AG08396 (cell line): ENCODE measurements at regions not wholly inside any gene's neighbourhood (a gene's known extent, or its start where the extent isn't known, plus 50 kb on each side); places are given as distances from the start of the nearest gene placed in this dataset.
"Not testable (repeated sequence)": the region's sequence is repeated elsewhere in the genome, so short reads cannot be mapped to it uniquely, and the experiment has no call there.

ENCODE experiments used
- DNase-seq: peaks from one replicate; pipeline ENCODE4 v3.0.0; 2012; ENCODE audit warnings: low spot score, mixed read lengths

- not testable (repeated sequence) for DNase-seq
Measured at GRCh38 chr1:120614931-120615639, 108.7 kb upstream of the NBPF26 start.

- not testable (repeated sequence) for DNase-seq
Measured at GRCh38 chr1:120617493-120617892, 106.3 kb upstream of the NBPF26 start.

GRCh38 chr1:120619867-120620692 lies 103.7 kb upstream of the NBPF26 start:
- not testable (repeated sequence) for DNase-seq

GRCh38 chr1:120620693-120620969 lies 103.1 kb upstream of the NBPF26 start:
- DNase-seq: not testable (repeated sequence)

- not testable (repeated sequence) for DNase-seq
Measured at GRCh38 chr1:120621278-120621677, 102.5 kb upstream of the NBPF26 start.

- not testable (repeated sequence) for DNase-seq
Measured at GRCh38 chr1:120623539-120623938, 100.2 kb upstream of the NBPF26 start.

- not testable (repeated sequence) for DNase-seq
Measured at GRCh38 chr1:120624565-120625064, 99.1 kb upstream of the NBPF26 start.

- DNase-seq: not testable (repeated sequence)
Measured at GRCh38 chr1:120629832-120630455, 93.8 kb upstream of the NBPF26 start.

GRCh38 chr1:120634816-120635806 lies 88.6 kb upstream of the NBPF26 start:
- DNase-seq: not testable (repeated sequence)

GRCh38 chr1:120640261-120641013 lies 83.3 kb upstream of the NBPF26 start:
- DNase-seq: not testable (repeated sequence)

GRCh38 chr1:120641014-120641302 lies 82.8 kb upstream of the NBPF26 start:
- DNase-seq: not testable (repeated sequence)

GRCh38 chr1:120647182-120647581 lies 76.6 kb upstream of the NBPF26 start:
- not testable (repeated sequence) for DNase-seq

GRCh38 chr1:120648915-120649623 lies 74.7 kb upstream of the NBPF26 start:
- DNase-seq: not testable (repeated sequence)

GRCh38 chr1:120649730-120650129 lies 74.0 kb upstream of the NBPF26 start:
- DNase-seq: not testable (repeated sequence)

GRCh38 chr1:120654114-120654513 lies 69.6 kb upstream of the NBPF26 start:
- not testable (repeated sequence) for DNase-seq

- DNase-seq: not testable (repeated sequence)
Measured at GRCh38 chr1:120655394-120655793, 68.4 kb upstream of the NBPF26 start.

- not testable (repeated sequence) for DNase-seq
Measured at GRCh38 chr1:120656116-120656515, 67.6 kb upstream of the NBPF26 start.

- not testable (repeated sequence) for DNase-seq
Measured at GRCh38 chr1:120657804-120658203, 65.9 kb upstream of the NBPF26 start.

- DNase-seq: not testable (repeated sequence)
Measured at GRCh38 chr1:120658622-120659021, 65.1 kb upstream of the NBPF26 start.

GRCh38 chr1:120659133-120659532 lies 64.6 kb upstream of the NBPF26 start:
- DNase-seq: not testable (repeated sequence)
